Hepatocyte (in vitro differentiated cells): ENCODE measurements at regions not wholly inside any gene's neighbourhood (a gene's known extent, or its start where the extent isn't known, plus 50 kb on each side); places are given as distances from the start of the nearest gene placed in this dataset.

Experiments used
- EZH2 ChIP-seq: fragments of 200-600 bp; sonication (generic); IDR thresholded peaks from 2 replicates; pipeline ENCODE4 v1.6.1; 2016; ENCODE audit warnings: antibody characterized with exemption, mild to moderate bottlenecking, borderline replicate concordance
- TF ChIP-seq, protein P1 (sequence below): fragments of 200-600 bp; sonication (generic); IDR thresholded peaks from 2 replicates; pipeline ENCODE4 v1.5.1; 2016; ENCODE audit warnings: antibody characterized with exemption, mild to moderate bottlenecking; ENCODE audit not compliant: poor library complexity

DNA sequence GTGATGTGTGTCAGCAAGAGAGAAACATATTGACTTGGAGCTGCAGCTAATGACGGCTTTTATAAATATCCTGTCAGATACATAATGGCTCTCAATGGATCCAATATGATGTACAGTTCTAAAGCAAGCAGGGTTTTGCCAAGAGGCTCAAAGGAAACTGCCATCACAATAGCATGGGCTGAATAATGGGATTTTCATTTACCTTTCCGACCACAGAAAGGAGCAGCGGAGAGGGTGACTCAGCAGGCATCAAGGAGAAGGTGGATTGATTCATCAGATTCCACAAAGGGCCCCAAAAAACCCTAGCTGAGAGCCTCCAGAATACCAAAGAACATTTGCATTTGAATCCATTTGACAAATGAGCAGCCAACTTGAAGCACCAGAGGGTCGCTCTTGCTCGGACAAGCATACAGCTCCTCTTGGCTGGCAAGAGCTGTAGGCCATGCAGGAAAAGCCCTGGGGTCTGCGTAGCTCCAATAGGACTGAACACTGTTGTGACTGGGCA is 355.7 kb upstream of the NOCT start:
- TF ChIP-seq, protein P1, sequence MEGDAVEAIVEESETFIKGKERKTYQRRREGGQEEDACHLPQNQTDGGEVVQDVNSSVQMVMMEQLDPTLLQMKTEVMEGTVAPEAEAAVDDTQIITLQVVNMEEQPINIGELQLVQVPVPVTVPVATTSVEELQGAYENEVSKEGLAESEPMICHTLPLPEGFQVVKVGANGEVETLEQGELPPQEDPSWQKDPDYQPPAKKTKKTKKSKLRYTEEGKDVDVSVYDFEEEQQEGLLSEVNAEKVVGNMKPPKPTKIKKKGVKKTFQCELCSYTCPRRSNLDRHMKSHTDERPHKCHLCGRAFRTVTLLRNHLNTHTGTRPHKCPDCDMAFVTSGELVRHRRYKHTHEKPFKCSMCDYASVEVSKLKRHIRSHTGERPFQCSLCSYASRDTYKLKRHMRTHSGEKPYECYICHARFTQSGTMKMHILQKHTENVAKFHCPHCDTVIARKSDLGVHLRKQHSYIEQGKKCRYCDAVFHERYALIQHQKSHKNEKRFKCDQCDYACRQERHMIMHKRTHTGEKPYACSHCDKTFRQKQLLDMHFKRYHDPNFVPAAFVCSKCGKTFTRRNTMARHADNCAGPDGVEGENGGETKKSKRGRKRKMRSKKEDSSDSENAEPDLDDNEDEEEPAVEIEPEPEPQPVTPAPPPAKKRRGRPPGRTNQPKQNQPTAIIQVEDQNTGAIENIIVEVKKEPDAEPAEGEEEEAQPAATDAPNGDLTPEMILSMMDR: no peak
- TF ChIP-seq EZH2: no peak
